ENCODE measurements at regions not wholly inside any gene's neighbourhood (a gene's known extent, or its start where the extent isn't known, plus 50 kb on each side); places are given as distances from the start of the nearest gene placed in this dataset.

- DNase-seq (ENCODE audit: low read depth): no peak
Measured at GRCh38 chr2:2871480-2872308, 505.9 kb downstream of the EIPR1 start.

- DNase-seq (ENCODE audit: low read depth): no peak
Measured at GRCh38 chr2:2870106-2870505, 507.5 kb downstream of the EIPR1 start.

GRCh38 chr2:2869553-2869952 is 508.1 kb downstream of the EIPR1 start:
- DNase-seq (ENCODE audit: low read depth): no peak

- no peak for DNase-seq (ENCODE audit: low read depth)
Measured at GRCh38 chr2:2868085-2868484, 509.5 kb downstream of the EIPR1 start.

- DNase-seq (ENCODE audit: low read depth): no peak
Measured at GRCh38 chr2:2867397-2867979, 510.1 kb downstream of the EIPR1 start.

GRCh38 chr2:2866459-2866858 is 511.2 kb downstream of the EIPR1 start:
- no peak for DNase-seq (ENCODE audit: low read depth)

GRCh38 chr2:2862386-2862785 is 515.2 kb downstream of the EIPR1 start:
- no peak for DNase-seq (ENCODE audit: low read depth)

- DNase-seq (ENCODE audit: low read depth): no peak
Measured at GRCh38 chr2:2861666-2862240, 515.9 kb downstream of the EIPR1 start.

- no peak for DNase-seq (ENCODE audit: low read depth)
Measured at GRCh38 chr2:2860589-2861300, 516.9 kb downstream of the EIPR1 start.

GRCh38 chr2:2859732-2860131 is 517.9 kb downstream of the EIPR1 start:
- no peak for DNase-seq (ENCODE audit: low read depth)

GRCh38 chr2:2859164-2859563 is 518.5 kb downstream of the EIPR1 start:
- DNase-seq (ENCODE audit: low read depth): no peak

- no peak for DNase-seq (ENCODE audit: low read depth)
Measured at GRCh38 chr2:2856723-2857415, 520.7 kb downstream of the EIPR1 start.

GRCh38 chr2:2855297-2855696 is 522.3 kb downstream of the EIPR1 start:
- DNase-seq (ENCODE audit: low read depth): no peak

- no peak for DNase-seq (ENCODE audit: low read depth)
Measured at GRCh38 chr2:2853346-2853745, 522.3 kb upstream of the MYT1L start.

- no peak for DNase-seq (ENCODE audit: low read depth)
Measured at GRCh38 chr2:2851806-2852777, 521.0 kb upstream of the MYT1L start.

- no peak for DNase-seq (ENCODE audit: low read depth)
Measured at GRCh38 chr2:2851316-2851715, 520.2 kb upstream of the MYT1L start.

GRCh38 chr2:2850859-2851258 is 519.8 kb upstream of the MYT1L start:
- no peak for DNase-seq (ENCODE audit: low read depth)

- DNase-seq (ENCODE audit: low read depth): no peak
Measured at GRCh38 chr2:2850218-2850755, 519.2 kb upstream of the MYT1L start.

- DNase-seq (ENCODE audit: low read depth): no peak
Measured at GRCh38 chr2:2849464-2850217, 518.6 kb upstream of the MYT1L start.
